OCI-LY1 (cell line): ENCODE measurements at regions not wholly inside any gene's neighbourhood (a gene's known extent, or its start where the extent isn't known, plus 50 kb on each side); places are given as distances from the start of the nearest gene placed in this dataset.

Experiments
- H2AFZ ChIP-seq: fragments of 200-600 bp; sonication (generic), shearing (Covaris generic); 2 replicates; pipeline ENCODE4 v1.6.0; 2014; ENCODE audit warnings: antibody characterized with exemption, mild to moderate bottlenecking, low read length
- H3F3A ChIP-seq: fragments of 200-600 bp; sonication (generic), shearing (Covaris generic); 2 replicates; pipeline ENCODE4 v1.6.0; 2014; ENCODE audit warnings: mild to moderate bottlenecking, antibody characterized with exemption, low read length, moderate library complexity; ENCODE audit not compliant: insufficient read depth
- H3K27ac ChIP-seq: fragments of 200-600 bp; sonication (generic); 2 replicates; pipeline ENCODE4 v1.5.1; 2014; ENCODE audit warnings: low read length, mixed run types, mild to moderate bottlenecking, low read depth; ENCODE audit not compliant: poor library complexity, severe bottlenecking
- H3K27me3 ChIP-seq: fragments of 200-600 bp; sonication (generic); 2 replicates; pipeline ENCODE4 v1.6.0; 2014; ENCODE audit warnings: antibody characterized with exemption, mild to moderate bottlenecking, low read length, moderate library complexity; ENCODE audit not compliant: insufficient read depth
- H3K36me3 ChIP-seq: fragments of 200-600 bp; sonication (generic); 2 replicates; pipeline ENCODE4 v1.6.1; 2014; ENCODE audit warnings: mild to moderate bottlenecking, antibody characterized with exemption, low read length, moderate library complexity, mixed read lengths; ENCODE audit not compliant: insufficient read depth
- H3K4me1 ChIP-seq: fragments of 200-600 bp; sonication (generic); 2 replicates; pipeline ENCODE4 v1.5.1; 2014; ENCODE audit warnings: mild to moderate bottlenecking, low read length, moderate library complexity; ENCODE audit not compliant: insufficient read depth, severe bottlenecking
- H3K4me2 ChIP-seq: fragments of 200-600 bp; sonication (generic), shearing (Covaris generic); 2 replicates; pipeline ENCODE4 v1.6.1; 2014; ENCODE audit warnings: low read length
- H3K4me3 ChIP-seq: fragments of 200-600 bp; sonication (generic); 2 replicates; pipeline ENCODE4 v1.5.1; 2014; ENCODE audit warnings: low read length, low read depth, mild to moderate bottlenecking, mixed read lengths; ENCODE audit not compliant: poor library complexity, severe bottlenecking
- H3K79me2 ChIP-seq: fragments of 200-600 bp; shearing (Covaris generic); 2 replicates; pipeline ENCODE4 v1.6.1; 2016; ENCODE audit warnings: mixed run types, low read length, mixed read lengths; ENCODE audit not compliant: insufficient read depth
- H3K9ac ChIP-seq: fragments of 200-600 bp; sonication (generic), shearing (Covaris generic); 2 replicates; pipeline ENCODE4 v1.6.1; 2014; ENCODE audit warnings: mild to moderate bottlenecking, low read length, mixed read lengths
- H3K9me2 ChIP-seq: fragments of 200-600 bp; sonication (generic), shearing (Covaris generic); 2 replicates; pipeline ENCODE4 v1.6.1; 2014; ENCODE audit warnings: low read depth, mild to moderate bottlenecking, low read length, mixed read lengths
- H3K9me3 ChIP-seq: fragments of 200-600 bp; shearing (Covaris generic); 2 replicates; pipeline ENCODE4 v1.6.1; 2014; ENCODE audit warnings: low read length, mixed read lengths
- H4K20me1 ChIP-seq: fragments of 200-600 bp; sonication (generic), shearing (Covaris generic); 2 replicates; pipeline ENCODE4 v1.6.0; 2016; ENCODE audit warnings: mild to moderate bottlenecking, low read length; ENCODE audit not compliant: insufficient read depth
- CTCF ChIP-seq: fragments of 200-600 bp; sonication (generic), shearing (Covaris generic); IDR thresholded peaks from 2 replicates; pipeline ENCODE4 v1.5.1; 2017; ENCODE audit warnings: mild to moderate bottlenecking, antibody characterized with exemption, low read length, moderate library complexity, mixed read lengths
- EZH2 ChIP-seq: fragments of 200-600 bp; sonication (generic), shearing (Covaris generic); IDR thresholded peaks from 2 replicates; pipeline ENCODE4 v1.8.0; 2017; ENCODE audit warnings: borderline replicate concordance, mixed run types, mild to moderate bottlenecking, antibody characterized with exemption, low read length, moderate library complexity, mixed read lengths

- H3K9me3 ChIP-seq, result no peaks in the 10 kb centered on the region
Observed at GRCh38 chr2:17363846-17364245, 154.4 kb downstream of the RAD51AP2 start.

GRCh38 chr2:17362956-17363355 lies 155.3 kb downstream of the RAD51AP2 start:
- no peaks in the 10 kb centered on the region for H4K20me1 ChIP-seq
- no peaks in the 10 kb centered on the region for H3K9me2 ChIP-seq
- no peak overlapping the region for H2AFZ ChIP-seq
- H3K4me1 ChIP-seq, result no peaks in the 10 kb centered on the region
- H3K27me3 ChIP-seq, result no peaks in the 10 kb centered on the region
- no peak overlapping the region for H3K9ac ChIP-seq
- no peaks in the 10 kb centered on the region for H3K36me3 ChIP-seq
- no peaks in the 10 kb centered on the region for H3K9me3 ChIP-seq
- TF ChIP-seq CTCF (no peak), EZH2 (no peak)
- no peak overlapping the region for H3K27ac ChIP-seq
- no peak overlapping the region for H3K4me2 ChIP-seq
- no peaks in the 10 kb centered on the region for H3F3A ChIP-seq
- no peaks in the 10 kb centered on the region for H3K79me2 ChIP-seq
- H3K4me3 ChIP-seq, result no peak overlapping the region

More at GRCh38 chr2:17363846-17364245, 154.4 kb downstream of the RAD51AP2 start:
- no peak overlapping the region for H3K9ac ChIP-seq
- H3K27me3 ChIP-seq, result no peaks in the 10 kb centered on the region
- H3K4me1 ChIP-seq, result no peaks in the 10 kb centered on the region
- no peak overlapping the region for H3K4me3 ChIP-seq
- no peak overlapping the region for H3K27ac ChIP-seq
- H2AFZ ChIP-seq, result no peak overlapping the region
- no peaks in the 10 kb centered on the region for H4K20me1 ChIP-seq
- H3K79me2 ChIP-seq, result no peaks in the 10 kb centered on the region
- no peaks in the 10 kb centered on the region for H3K36me3 ChIP-seq
- no peak overlapping the region for H3K4me2 ChIP-seq
- no peaks in the 10 kb centered on the region for H3F3A ChIP-seq
- TF ChIP-seq EZH2 (no peak), CTCF (no peak)
- no peaks in the 10 kb centered on the region for H3K9me2 ChIP-seq

- H3K4me3 ChIP-seq, result no peak overlapping the region
- H3K9ac ChIP-seq, result no peak overlapping the region
- TF ChIP-seq EZH2, result no peak
- no peak for TF ChIP-seq CTCF
- no peaks in the 10 kb centered on the region for H3K36me3 ChIP-seq
- H3K9me2 ChIP-seq, result no peaks in the 10 kb centered on the region
- H3K79me2 ChIP-seq, result no peaks in the 10 kb centered on the region
- H3K4me1 ChIP-seq, result no peaks in the 10 kb centered on the region
- H3K27me3 ChIP-seq, result no peaks in the 10 kb centered on the region
- no peaks in the 10 kb centered on the region for H3F3A ChIP-seq
- H3K27ac ChIP-seq, result no peak overlapping the region
- no peaks in the 10 kb centered on the region for H4K20me1 ChIP-seq
- no peaks in the 10 kb centered on the region for H3K9me3 ChIP-seq
- H3K4me2 ChIP-seq, result no peak overlapping the region
- H2AFZ ChIP-seq, result no peak overlapping the region
Observed at GRCh38 chr2:17355608-17356329, 162.5 kb downstream of the RAD51AP2 start.
